Testis (tissue), 2 donors: ENCODE measurements at regions not wholly inside any gene's neighbourhood (a gene's known extent, or its start where the extent isn't known, plus 50 kb on each side); places are given as distances from the start of the nearest gene placed in this dataset.

ENCODE experiments used
- CTCF ChIP-seq, 3 experiments: fragments of 450-650 bp in 2 of 3; fragments of 200-600 bp in 1 of 3; sonication (generic) in 1 of 3; IDR thresholded peaks; one replicate each; pipeline ENCODE4 v1.5.1; 2016 to 2019; ENCODE audit warnings: antibody characterized with exemption in 3 of 3, mild to moderate bottlenecking in 2 of 3, moderate library complexity in 1 of 3
- POLR2A ChIP-seq: fragments of 450-650 bp; IDR thresholded peaks from one replicate; pipeline ENCODE4 v1.6.1; 2017; ENCODE audit warnings: antibody characterized with exemption, mild to moderate bottlenecking, moderate library complexity

- no peak for TF ChIP-seq CTCF (IDR thresholded peaks at IDR 0.05)
- no peak for TF ChIP-seq POLR2A
Observed at GRCh38 chr3:22399566-22399965, 648.6 kb upstream of the ZNF385D start.
